ENCODE measurements at regions not wholly inside any gene's neighbourhood (a gene's known extent, or its start where the extent isn't known, plus 50 kb on each side); places are given as distances from the start of the nearest gene placed in this dataset.

- H3K27ac Mint-ChIP-seq (ENCODE audit: unreplicated experiment): no peak overlapping the region
- H3K9me3 Mint-ChIP-seq (ENCODE audit: low read depth, unreplicated experiment): no peaks in the 10 kb centered on the region
- no peak for DNase-seq
- no TSS peak for BruUV-seq (replicated peaks)
- CTCF ChIA-PET: no interaction called here
- no peak overlapping the region for H3K4me3 Mint-ChIP-seq (ENCODE audit: low read depth, unreplicated experiment)
- peaks cover 13% of the 10 kb centered on the region for H3K27me3 Mint-ChIP-seq (ENCODE audit: unreplicated experiment)
- intact Hi-C loops (cut with micrococcal nuclease; ENCODE audit: unreplicated experiment): no loop called here
- no peaks in the 10 kb centered on the region for H3K36me3 Mint-ChIP-seq (ENCODE audit: insufficient read depth, unreplicated experiment)
- no peaks in the 10 kb centered on the region for H3K4me1 Mint-ChIP-seq (ENCODE audit: low read depth, unreplicated experiment)
- no peak for TF ChIP-seq CTCF (IDR thresholded peaks at IDR 0.05; ENCODE audit: unreplicated experiment)
These were observed 142.4 kb downstream of the YIPF5 start for GRCh38 chr5:144028058-144028457.

DNA sequence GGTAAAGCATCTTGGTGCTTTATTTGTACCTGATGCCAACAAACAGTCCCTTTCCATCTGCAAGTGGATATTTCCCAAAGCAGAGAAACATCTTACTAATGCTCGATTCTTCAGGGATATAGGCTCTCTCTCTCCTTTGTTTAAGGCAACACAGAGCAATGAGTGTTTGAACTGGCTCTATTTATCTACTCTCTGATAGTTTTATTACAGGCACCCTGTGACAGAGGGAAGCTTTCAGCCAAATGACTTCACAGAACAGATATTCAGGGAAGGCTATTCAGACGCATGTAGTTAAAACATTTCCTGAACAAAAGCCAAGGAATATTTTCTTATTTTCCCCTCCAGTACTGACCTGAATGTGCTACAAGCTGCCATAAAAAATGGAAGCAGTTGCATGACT is 141.8 kb downstream of the YIPF5 start:
- Mint-ChIP-seq H3K4me3 (ENCODE audit: low read depth, unreplicated experiment) (no peak overlapping the region), H3K4me1 (ENCODE audit: low read depth, unreplicated experiment) (no peaks in the 10 kb centered on the region), H3K27me3 (ENCODE audit: unreplicated experiment) (peaks cover 13% of the 10 kb centered on the region), H3K36me3 (ENCODE audit: insufficient read depth, unreplicated experiment) (no peaks in the 10 kb centered on the region), H3K27ac (ENCODE audit: unreplicated experiment) (no peak overlapping the region), H3K9me3 (ENCODE audit: low read depth, unreplicated experiment) (no peaks in the 10 kb centered on the region)
- no TSS peak for BruUV-seq (replicated peaks)
- no peak for TF ChIP-seq CTCF (IDR thresholded peaks at IDR 0.05; ENCODE audit: unreplicated experiment)
- DNase-seq: no peak
- intact Hi-C loops (cut with micrococcal nuclease; ENCODE audit: unreplicated experiment): no loop called here
- CTCF ChIA-PET: no interaction called here

DNA sequence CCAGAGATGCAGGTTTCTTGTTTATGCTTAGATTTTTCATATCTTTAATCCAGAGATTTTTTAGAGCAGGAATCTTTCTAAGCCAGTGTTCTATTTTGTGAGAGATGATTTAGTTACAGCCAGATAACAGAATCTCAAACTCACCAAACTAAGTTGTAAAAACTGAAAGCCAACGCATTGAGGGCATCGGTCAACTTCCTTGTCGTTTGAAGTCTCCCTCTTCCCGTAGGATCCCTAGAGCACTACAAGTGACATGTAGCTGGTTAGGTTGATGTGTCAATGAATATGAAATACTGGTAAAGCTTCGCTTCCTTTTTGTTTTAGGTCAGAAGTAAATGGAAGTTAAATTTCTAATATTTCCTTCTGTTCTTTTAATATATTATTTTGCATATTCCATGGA is 139.6 kb downstream of the YIPF5 start:
- intact Hi-C loops (cut with micrococcal nuclease; ENCODE audit: unreplicated experiment): no loop called here
- no TSS peak for BruUV-seq (replicated peaks)
- Mint-ChIP-seq H3K36me3 (ENCODE audit: insufficient read depth, unreplicated experiment) (no peaks in the 10 kb centered on the region), H3K4me3 (ENCODE audit: low read depth, unreplicated experiment) (no peak overlapping the region), H3K27me3 (ENCODE audit: unreplicated experiment) (peaks cover 22% of the 10 kb centered on the region), H3K4me1 (ENCODE audit: low read depth, unreplicated experiment) (no peaks in the 10 kb centered on the region), H3K27ac (ENCODE audit: unreplicated experiment) (no peak overlapping the region), H3K9me3 (ENCODE audit: low read depth, unreplicated experiment) (no peaks in the 10 kb centered on the region)
- TF ChIP-seq CTCF (IDR thresholded peaks at IDR 0.05; ENCODE audit: unreplicated experiment): no peak
- DNase-seq: no peak
- CTCF ChIA-PET: no interaction called here

DNA sequence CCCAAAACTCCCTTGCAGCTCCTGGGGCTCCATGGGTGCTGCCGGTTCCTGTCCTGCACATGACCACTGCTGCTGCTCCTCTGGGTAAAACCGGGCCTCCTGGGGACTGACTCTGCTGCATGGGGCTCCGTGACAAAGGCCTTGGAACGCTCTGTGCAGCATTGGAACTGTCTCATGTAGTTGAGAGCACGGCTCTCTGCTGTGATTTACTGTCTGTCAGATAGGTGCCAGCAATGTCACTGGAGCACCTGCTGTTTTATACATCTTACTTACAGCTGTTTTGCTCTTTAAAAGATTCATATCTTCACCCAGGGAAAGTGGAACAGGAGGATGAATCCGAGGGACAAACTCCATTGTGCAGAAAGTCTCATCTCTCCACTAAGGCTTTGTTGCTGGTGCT is 138.1 kb downstream of the YIPF5 start:
- Mint-ChIP-seq H3K27ac (ENCODE audit: unreplicated experiment) (no peak overlapping the region), H3K4me1 (ENCODE audit: low read depth, unreplicated experiment) (no peaks in the 10 kb centered on the region), H3K36me3 (ENCODE audit: insufficient read depth, unreplicated experiment) (no peaks in the 10 kb centered on the region), H3K4me3 (ENCODE audit: low read depth, unreplicated experiment) (no peak overlapping the region), H3K27me3 (ENCODE audit: unreplicated experiment) (peaks cover 36% of the 10 kb centered on the region), H3K9me3 (ENCODE audit: low read depth, unreplicated experiment) (no peaks in the 10 kb centered on the region)
- no TSS peak for BruUV-seq (replicated peaks)
- TF ChIP-seq CTCF (IDR thresholded peaks at IDR 0.05; ENCODE audit: unreplicated experiment): no peak
- no peak for DNase-seq
- intact Hi-C loops (cut with micrococcal nuclease; ENCODE audit: unreplicated experiment): no loop called here
- CTCF ChIA-PET: interaction anchor here (0.5 kb wide), 1 partner anchor 45 kb away, joined by 4 read pairs; no protein-coding TSS in a partner anchor

DNA sequence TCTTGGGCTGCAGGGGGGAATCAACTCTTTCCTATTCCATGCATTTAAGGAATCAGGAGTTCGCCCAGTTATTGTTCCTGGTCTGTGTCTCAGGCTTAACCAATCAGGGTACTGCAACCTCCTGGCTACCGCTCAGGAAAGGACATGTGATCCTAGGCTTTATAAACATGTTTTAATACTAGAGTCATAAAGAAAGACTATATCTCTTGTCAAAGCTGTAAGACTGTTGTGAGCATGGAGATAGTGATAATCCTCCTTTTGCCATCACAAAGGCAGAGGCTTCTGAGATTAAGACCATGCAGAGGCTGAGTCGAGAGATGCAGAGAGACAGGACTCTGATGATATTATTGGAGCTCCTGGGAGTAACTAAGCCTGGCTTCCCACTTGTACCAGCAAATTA is 137.0 kb downstream of the YIPF5 start:
- no peak for DNase-seq
- TF ChIP-seq CTCF (IDR thresholded peaks at IDR 0.05; ENCODE audit: unreplicated experiment): no peak
- Mint-ChIP-seq H3K36me3 (ENCODE audit: insufficient read depth, unreplicated experiment) (no peaks in the 10 kb centered on the region), H3K27me3 (ENCODE audit: unreplicated experiment) (peaks cover 36% of the 10 kb centered on the region), H3K4me3 (ENCODE audit: low read depth, unreplicated experiment) (no peak overlapping the region), H3K9me3 (ENCODE audit: low read depth, unreplicated experiment) (no peaks in the 10 kb centered on the region), H3K27ac (ENCODE audit: unreplicated experiment) (no peak overlapping the region), H3K4me1 (ENCODE audit: low read depth, unreplicated experiment) (no peaks in the 10 kb centered on the region)
- intact Hi-C loops (cut with micrococcal nuclease; ENCODE audit: unreplicated experiment): no loop called here
- BruUV-seq (replicated peaks): no TSS peak
- CTCF ChIA-PET: no interaction called here

All from Calu3 (cell line).